Right lobe of liver (tissue), 6 donors: ENCODE measurements at regions not wholly inside any gene's neighbourhood (a gene's known extent, or its start where the extent isn't known, plus 50 kb on each side); places are given as distances from the start of the nearest gene placed in this dataset.

Experiments
- ATAC-seq, 4 donors: fragments of 200-7000 bp; cut with Tn5 transposase; one replicate each; pipeline ENCODE4 v1.9.1; 2020; ENCODE audit warnings: mild to moderate bottlenecking in 4 of 4, moderate library complexity in 4 of 4
- DNase-seq, 3 donors: peaks; one replicate each; pipeline ENCODE4 v3.0.0-alpha.2; 2020
- H3K27ac ChIP-seq, 3 donors: fragments of 200-600 bp; one replicate each; pipeline ENCODE4 v1.8.0; 2022
- H3K27me3 ChIP-seq, 2 donors: fragments of 200-600 bp; one replicate each; pipeline ENCODE4 v1.8.0; 2022
- H3K36me3 ChIP-seq, 4 donors: fragments of 200-600 bp; sonication (generic) in 1 of 4; one replicate each; pipeline versions ENCODE4 v1.5.1 to v1.8.0; 2017 to 2022; ENCODE audit warnings: control low read depth in 1 of 4
- H3K4me1 ChIP-seq, 4 donors: fragments of 200-600 bp; sonication (generic) in 1 of 4; one replicate each; pipeline versions ENCODE4 v1.5.1 to v1.8.0; 2017 to 2022; ENCODE audit warnings: control low read depth in 1 of 4
- H3K4me3 ChIP-seq, 3 donors: fragments of 200-600 bp; one replicate each; pipeline ENCODE4 v1.8.0; 2022
- H3K9me3 ChIP-seq, 4 donors: fragments of 200-600 bp; sonication (generic) in 1 of 4; one replicate each; pipeline versions ENCODE4 v1.5.1 to v1.8.0; 2017 to 2022; ENCODE audit warnings: control low read depth in 1 of 4
- CTCF ChIP-seq, 4 donors: fragments of 200-600 bp in 3 of 4; fragments of 450-650 bp in 1 of 4; IDR thresholded peaks; one replicate each; pipeline versions ENCODE4 v1.5.1 to v1.8.0; 2016 to 2022; ENCODE audit warnings: antibody characterized with exemption in 4 of 4, mild to moderate bottlenecking in 2 of 4
- POLR2A ChIP-seq: fragments of 450-650 bp; IDR thresholded peaks from one replicate; pipeline ENCODE4 v1.6.1; 2017; ENCODE audit warnings: antibody characterized with exemption, mild to moderate bottlenecking
- WGBS: methylation state at CpG from one replicate; pipeline ENCODE4 v1.1.6; 2018; ENCODE audit warnings: low coverage, low lambda C conversion rate; ENCODE audit not compliant: insufficient coverage; ENCODE audit errors: missing lambda C conversion rate; 5-methylcytosine and 5-hydroxymethylcytosine counted together
- intact Hi-C, 2 donors: fragments of 100-400 bp; cut with DNase I; formaldehyde crosslinking; loops; one replicate each; pipeline versions ENCODE4 v1.11.2 to v1.14.1; 2022
- donor health status: DM: no; HTN: yes; CAD: no.
- donor health status: DM: no; HTN: no; CAD: no.
- donor health status: DM: no; HTN: no; CAD: no.
- donor health status: DM: no; HTN: yes; CAD: no.
- donor health status: DM: no; HTN: yes; CAD: no.

- no peak for TF ChIP-seq CTCF (IDR thresholded peaks at IDR 0.05)
- TF ChIP-seq POLR2A = no peak
- DNase-seq = no peak
- Histone ChIP-seq H3K4me1 (no peaks in the 10 kb centered on the region), H3K9me3 (no peaks in the 10 kb centered on the region), H3K27ac (no peak overlapping the region), H3K36me3 (no peaks in the 10 kb centered on the region), H3K4me3 (no peak overlapping the region), H3K27me3 (no peaks in the 10 kb centered on the region)
- 43% methylated on average over 4 of the region's 4 CpGs for WGBS
- no peak for ATAC-seq
- intact Hi-C loops = loop anchor here in 1 of 2 donors (10.0 kb wide), 1 partner anchor 577 kb away; no protein-coding TSS in a partner anchor
These were observed 424.2 kb downstream of the KCTD12 start for GRCh38 chr13:76461999-76462398.

GRCh38 chr13:76461484-76461883 lies 424.7 kb downstream of the KCTD12 start:
- Histone ChIP-seq H3K27me3 (no peaks in the 10 kb centered on the region), H3K36me3 (no peaks in the 10 kb centered on the region), H3K9me3 (no peaks in the 10 kb centered on the region), H3K4me1 (no peaks in the 10 kb centered on the region), H3K27ac (no peak overlapping the region), H3K4me3 (no peak overlapping the region)
- DNase-seq = no peak
- WGBS = 65% methylated on average over 1 of the region's 1 CpG
- intact Hi-C loops = loop anchor here in 1 of 2 donors (10.0 kb wide), 1 partner anchor 577 kb away; no protein-coding TSS in a partner anchor
- no peak for ATAC-seq
- no peak for TF ChIP-seq CTCF (IDR thresholded peaks at IDR 0.05)
- no peak for TF ChIP-seq POLR2A

GRCh38 chr13:76459863-76460262 lies 426.3 kb downstream of the KCTD12 start:
- no peak for DNase-seq
- no peaks in the 10 kb centered on the region for H3K9me3 ChIP-seq
- intact Hi-C loops = loop anchor here in 1 of 2 donors (10.0 kb wide), 1 partner anchor 575 kb away; no protein-coding TSS in a partner anchor
- no peaks in the 10 kb centered on the region for H3K27me3 ChIP-seq
- no peak for ATAC-seq
- no peaks in the 10 kb centered on the region for H3K4me1 ChIP-seq
- no peaks in the 10 kb centered on the region for H3K36me3 ChIP-seq
- H3K27ac ChIP-seq = no peak overlapping the region
- WGBS = 60% methylated on average over 4 of the region's 4 CpGs
- TF ChIP-seq POLR2A (no peak), CTCF (IDR thresholded peaks at IDR 0.05) (no peak)
- no peak overlapping the region for H3K4me3 ChIP-seq

- 9% methylated on average over 1 of the region's 1 CpG for WGBS
- Histone ChIP-seq H3K4me1 (no peaks in the 10 kb centered on the region), H3K27me3 (no peaks in the 10 kb centered on the region), H3K27ac (no peak overlapping the region), H3K4me3 (no peak overlapping the region), H3K9me3 (no peaks in the 10 kb centered on the region), H3K36me3 (no peaks in the 10 kb centered on the region)
- TF ChIP-seq POLR2A (no peak), CTCF (IDR thresholded peaks at IDR 0.05) (no peak)
- no peak for ATAC-seq
- DNase-seq = no peak
- intact Hi-C loops = no loop called here
These were observed 430.2 kb downstream of the KCTD12 start for GRCh38 chr13:76455960-76456359.

GRCh38 chr13:76454991-76455390 lies 431.2 kb downstream of the KCTD12 start:
- no peaks in the 10 kb centered on the region for H3K9me3 ChIP-seq
- ATAC-seq = no peak

More at GRCh38 chr13:76454991-76455390, 431.2 kb downstream of the KCTD12 start:
- DNase-seq = no peak
- Histone ChIP-seq H3K27ac (no peak overlapping the region), H3K4me3 (no peak overlapping the region), H3K27me3 (no peaks in the 10 kb centered on the region), H3K36me3 (no peaks in the 10 kb centered on the region), H3K4me1 (no peaks in the 10 kb centered on the region)
- intact Hi-C loops = no loop called here
- TF ChIP-seq POLR2A = no peak
